ENCODE measurements at regions not wholly inside any gene's neighbourhood (a gene's known extent, or its start where the extent isn't known, plus 50 kb on each side); places are given as distances from the start of the nearest gene placed in this dataset.

DNA sequence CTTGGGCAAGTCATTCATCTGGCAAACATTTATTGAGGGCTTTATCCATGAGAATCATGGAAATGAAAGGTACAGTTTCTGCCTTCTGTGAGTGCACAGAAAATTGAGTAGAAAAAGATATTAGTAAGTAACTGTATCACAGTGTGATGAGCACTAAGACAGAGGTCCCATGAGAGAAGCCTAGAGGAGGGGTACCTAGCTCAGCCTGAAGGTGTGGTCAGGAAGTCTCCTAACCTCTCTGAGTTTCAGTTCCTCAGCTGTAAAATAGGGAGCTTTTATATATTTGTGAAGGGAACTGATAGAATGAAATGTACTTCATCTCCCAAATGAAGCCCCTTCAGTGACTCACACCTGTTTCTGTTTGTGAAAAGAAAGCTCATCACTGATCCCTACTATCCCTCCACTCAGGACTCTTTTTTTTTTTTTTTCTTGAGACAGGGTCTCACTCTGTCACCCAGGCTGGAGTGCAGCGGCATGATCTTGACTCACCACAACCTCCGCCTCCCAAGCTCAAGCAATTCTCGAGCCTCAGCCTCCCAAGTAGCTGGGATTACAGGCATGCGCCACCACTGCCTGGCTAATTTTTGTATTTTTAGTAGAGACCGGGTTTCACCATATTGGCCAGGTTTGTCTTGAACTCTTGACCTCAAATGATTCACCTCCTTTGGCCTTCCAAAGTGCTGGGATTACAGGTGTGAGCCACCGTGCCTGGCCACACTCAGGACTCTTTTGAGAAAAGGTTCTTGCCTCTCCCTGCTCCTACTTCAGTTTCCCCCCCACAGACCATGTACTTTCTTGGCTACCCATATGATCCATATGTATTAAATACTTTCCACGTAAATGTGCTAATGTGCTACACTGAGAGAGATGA, 93.7 kb upstream of the FUT8 start:
- H3K27me3 ChIP-seq (ENCODE audit: insufficient read depth, low read length), result no peaks in the 10 kb centered on the region
- no peaks in the 10 kb centered on the region for H3K4me1 ChIP-seq (ENCODE audit: control insufficient read depth, insufficient read depth, low read length, unreplicated experiment)
- H3K36me3 ChIP-seq (ENCODE audit: insufficient read depth, low read length), result no peaks in the 10 kb centered on the region
- H3K4me3 ChIP-seq (ENCODE audit: low read depth, low read length), result no peak overlapping the region
- no peak overlapping the region for H3K27ac ChIP-seq (ENCODE audit: low read depth, low read length)
- H3K79me2 ChIP-seq (ENCODE audit: control insufficient read depth, insufficient read depth, low read length, unreplicated experiment), result no peaks in the 10 kb centered on the region
- no peak overlapping the region for H2AFZ ChIP-seq (ENCODE audit: low read length, unreplicated experiment)

- H3K27me3 ChIP-seq (ENCODE audit: insufficient read depth, low read length), result no peaks in the 10 kb centered on the region
- no peaks in the 10 kb centered on the region for H3K4me1 ChIP-seq (ENCODE audit: control insufficient read depth, insufficient read depth, low read length, unreplicated experiment)
- H3K79me2 ChIP-seq (ENCODE audit: control insufficient read depth, insufficient read depth, low read length, unreplicated experiment), result no peaks in the 10 kb centered on the region
- no peak overlapping the region for H3K4me3 ChIP-seq (ENCODE audit: low read depth, low read length)
- H3K27ac ChIP-seq (ENCODE audit: low read depth, low read length), result no peak overlapping the region
- H3K36me3 ChIP-seq (ENCODE audit: insufficient read depth, low read length), result no peaks in the 10 kb centered on the region
- no peak overlapping the region for H2AFZ ChIP-seq (ENCODE audit: low read length, unreplicated experiment)
Measured at GRCh38 chr14:65320661-65321308, 91.7 kb upstream of the FUT8 start.

DNA sequence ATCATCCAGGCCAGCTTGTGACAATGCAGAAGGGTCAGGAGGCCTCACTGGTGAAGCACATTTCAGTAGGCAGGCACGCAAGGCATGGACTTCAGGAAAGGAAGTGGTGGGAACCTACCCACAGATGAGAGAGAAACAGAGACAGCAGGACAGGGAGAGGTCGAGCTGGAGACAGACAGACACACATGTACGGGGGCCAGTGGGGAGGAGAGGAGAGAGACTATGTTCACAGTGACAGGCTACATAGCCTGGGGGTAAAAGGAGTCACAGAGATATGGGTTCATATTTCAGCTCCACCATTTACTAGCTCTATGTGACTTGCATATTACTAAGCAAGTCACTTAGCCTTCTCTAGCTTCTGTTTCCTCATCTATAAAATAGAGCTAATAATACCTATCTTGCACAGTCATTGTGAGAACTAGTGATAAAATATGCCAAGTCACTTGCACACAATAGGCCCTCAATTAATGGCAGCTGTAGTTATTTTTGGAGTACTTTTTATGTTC, 91.1 kb upstream of the FUT8 start:
- Histone ChIP-seq H2AFZ (ENCODE audit: low read length, unreplicated experiment) (no peak overlapping the region), H3K79me2 (ENCODE audit: control insufficient read depth, insufficient read depth, low read length, unreplicated experiment) (no peaks in the 10 kb centered on the region), H3K36me3 (ENCODE audit: insufficient read depth, low read length) (no peaks in the 10 kb centered on the region), H3K4me3 (ENCODE audit: low read depth, low read length) (no peak overlapping the region), H3K27me3 (ENCODE audit: insufficient read depth, low read length) (no peaks in the 10 kb centered on the region), H3K4me1 (ENCODE audit: control insufficient read depth, insufficient read depth, low read length, unreplicated experiment) (no peaks in the 10 kb centered on the region), H3K27ac (ENCODE audit: low read depth, low read length) (no peak overlapping the region)

DNA sequence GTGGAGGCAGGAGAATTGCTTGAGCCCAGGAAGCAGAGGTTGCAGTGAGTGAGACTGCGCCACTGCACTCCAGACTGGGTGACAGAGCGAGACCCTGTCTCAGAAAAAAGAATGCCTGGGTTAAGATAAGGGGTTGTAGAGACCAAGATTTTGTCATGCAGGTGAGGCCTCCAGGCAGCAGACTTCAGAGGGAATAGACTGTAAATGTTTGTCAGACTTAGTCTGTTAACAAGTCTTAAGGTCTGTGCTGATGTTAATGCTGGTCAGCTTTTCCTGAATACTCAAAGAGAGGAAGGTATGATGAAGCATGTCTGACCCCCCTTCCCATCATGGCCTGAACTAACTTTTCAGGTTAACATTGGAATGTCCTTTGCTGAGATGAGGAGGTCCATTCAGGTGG, 83.0 kb upstream of the FUT8 start:
- H3K27ac ChIP-seq (ENCODE audit: low read depth, low read length), result no peak overlapping the region

DNA sequence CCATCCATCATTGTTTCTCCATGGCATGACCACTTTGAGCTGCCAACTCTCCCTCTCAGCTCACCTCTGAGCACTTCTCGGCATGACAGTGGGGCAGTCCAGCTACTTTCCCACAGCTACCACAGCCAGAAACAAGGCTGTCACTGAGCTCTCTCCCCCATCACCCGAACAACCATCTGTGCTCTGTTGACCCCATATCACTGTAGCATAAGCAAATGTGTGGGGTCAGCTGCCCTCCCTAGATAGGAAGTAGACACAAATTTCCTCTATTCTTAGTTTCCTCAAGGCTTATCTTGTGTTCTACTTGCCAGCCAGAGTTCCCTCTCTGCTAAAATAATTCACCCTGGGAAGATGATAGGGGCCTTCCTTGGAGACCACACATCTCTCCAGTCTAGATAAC, 82.6 kb upstream of the FUT8 start:
- H3K4me1 ChIP-seq (ENCODE audit: control insufficient read depth, insufficient read depth, low read length, unreplicated experiment), result peaks cover 22% of the 10 kb centered on the region
- no peaks in the 10 kb centered on the region for H3K27me3 ChIP-seq (ENCODE audit: insufficient read depth, low read length)
- no peaks in the 10 kb centered on the region for H3K36me3 ChIP-seq (ENCODE audit: insufficient read depth, low read length)
- H3K4me3 ChIP-seq (ENCODE audit: low read depth, low read length), result no peak overlapping the region
- no peak overlapping the region for H2AFZ ChIP-seq (ENCODE audit: low read length, unreplicated experiment)
- H3K27ac ChIP-seq (ENCODE audit: low read depth, low read length), result no peak overlapping the region
- H3K79me2 ChIP-seq (ENCODE audit: control insufficient read depth, insufficient read depth, low read length, unreplicated experiment), result no peaks in the 10 kb centered on the region

More for the DNA sequence above, 83.0 kb upstream of the FUT8 start:
- H3K36me3 ChIP-seq (ENCODE audit: insufficient read depth, low read length), result no peaks in the 10 kb centered on the region
- H3K27me3 ChIP-seq (ENCODE audit: insufficient read depth, low read length), result no peaks in the 10 kb centered on the region
- H3K79me2 ChIP-seq (ENCODE audit: control insufficient read depth, insufficient read depth, low read length, unreplicated experiment), result no peaks in the 10 kb centered on the region
- peaks cover 17% of the 10 kb centered on the region for H3K4me1 ChIP-seq (ENCODE audit: control insufficient read depth, insufficient read depth, low read length, unreplicated experiment)
- H2AFZ ChIP-seq (ENCODE audit: low read length, unreplicated experiment), result no peak overlapping the region
- no peak overlapping the region for H3K4me3 ChIP-seq (ENCODE audit: low read depth, low read length)

DNA sequence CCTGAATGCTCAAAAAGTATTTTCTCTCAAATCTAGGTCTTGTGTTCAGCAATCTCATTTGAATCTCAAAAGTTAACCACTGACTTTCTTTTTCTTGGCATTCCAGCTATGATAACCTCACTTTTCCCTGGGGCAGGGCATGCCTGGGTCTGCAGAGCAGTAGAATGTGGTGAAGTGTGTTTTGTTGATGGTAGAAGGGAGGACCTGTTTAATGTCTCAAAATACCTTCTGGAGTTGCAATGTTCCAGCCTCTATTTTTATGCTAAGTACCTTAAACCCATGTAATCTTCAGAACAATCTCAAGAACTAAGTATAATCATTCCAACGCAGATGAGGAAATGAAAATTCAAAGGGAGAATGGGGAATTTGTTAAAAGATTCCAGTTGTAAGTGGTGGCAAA, 82.1 kb upstream of the FUT8 start:
- Histone ChIP-seq H3K27ac (ENCODE audit: low read depth, low read length) (no peak overlapping the region), H3K4me3 (ENCODE audit: low read depth, low read length) (no peak overlapping the region), H3K36me3 (ENCODE audit: insufficient read depth, low read length) (no peaks in the 10 kb centered on the region), H3K4me1 (ENCODE audit: control insufficient read depth, insufficient read depth, low read length, unreplicated experiment) (peaks cover 27% of the 10 kb centered on the region), H3K79me2 (ENCODE audit: control insufficient read depth, insufficient read depth, low read length, unreplicated experiment) (no peaks in the 10 kb centered on the region), H3K27me3 (ENCODE audit: insufficient read depth, low read length) (no peaks in the 10 kb centered on the region), H2AFZ (ENCODE audit: low read length, unreplicated experiment) (no peak overlapping the region)

GRCh38 chr14:65331652-65332051, 80.9 kb upstream of the FUT8 start:
- Histone ChIP-seq H3K36me3 (ENCODE audit: insufficient read depth, low read length) (no peaks in the 10 kb centered on the region), H3K4me1 (ENCODE audit: control insufficient read depth, insufficient read depth, low read length, unreplicated experiment) (peaks cover 35% of the 10 kb centered on the region), H3K79me2 (ENCODE audit: control insufficient read depth, insufficient read depth, low read length, unreplicated experiment) (no peaks in the 10 kb centered on the region), H3K27me3 (ENCODE audit: insufficient read depth, low read length) (no peaks in the 10 kb centered on the region), H3K27ac (ENCODE audit: low read depth, low read length) (no peak overlapping the region), H3K4me3 (ENCODE audit: low read depth, low read length) (no peak overlapping the region), H2AFZ (ENCODE audit: low read length, unreplicated experiment) (no peak overlapping the region)

- H3K27ac ChIP-seq (ENCODE audit: low read depth, low read length), result no peak overlapping the region
- no peak overlapping the region for H3K4me3 ChIP-seq (ENCODE audit: low read depth, low read length)
- H3K27me3 ChIP-seq (ENCODE audit: insufficient read depth, low read length), result no peaks in the 10 kb centered on the region
- H2AFZ ChIP-seq (ENCODE audit: low read length, unreplicated experiment), result peak overlapping the region; percentile 69
- no peaks in the 10 kb centered on the region for H3K36me3 ChIP-seq (ENCODE audit: insufficient read depth, low read length)
- no peaks in the 10 kb centered on the region for H3K79me2 ChIP-seq (ENCODE audit: control insufficient read depth, insufficient read depth, low read length, unreplicated experiment)
- peaks cover 35% of the 10 kb centered on the region for H3K4me1 ChIP-seq (ENCODE audit: control insufficient read depth, insufficient read depth, low read length, unreplicated experiment)
Measured at GRCh38 chr14:65332141-65332871, 80.2 kb upstream of the FUT8 start.

DNA sequence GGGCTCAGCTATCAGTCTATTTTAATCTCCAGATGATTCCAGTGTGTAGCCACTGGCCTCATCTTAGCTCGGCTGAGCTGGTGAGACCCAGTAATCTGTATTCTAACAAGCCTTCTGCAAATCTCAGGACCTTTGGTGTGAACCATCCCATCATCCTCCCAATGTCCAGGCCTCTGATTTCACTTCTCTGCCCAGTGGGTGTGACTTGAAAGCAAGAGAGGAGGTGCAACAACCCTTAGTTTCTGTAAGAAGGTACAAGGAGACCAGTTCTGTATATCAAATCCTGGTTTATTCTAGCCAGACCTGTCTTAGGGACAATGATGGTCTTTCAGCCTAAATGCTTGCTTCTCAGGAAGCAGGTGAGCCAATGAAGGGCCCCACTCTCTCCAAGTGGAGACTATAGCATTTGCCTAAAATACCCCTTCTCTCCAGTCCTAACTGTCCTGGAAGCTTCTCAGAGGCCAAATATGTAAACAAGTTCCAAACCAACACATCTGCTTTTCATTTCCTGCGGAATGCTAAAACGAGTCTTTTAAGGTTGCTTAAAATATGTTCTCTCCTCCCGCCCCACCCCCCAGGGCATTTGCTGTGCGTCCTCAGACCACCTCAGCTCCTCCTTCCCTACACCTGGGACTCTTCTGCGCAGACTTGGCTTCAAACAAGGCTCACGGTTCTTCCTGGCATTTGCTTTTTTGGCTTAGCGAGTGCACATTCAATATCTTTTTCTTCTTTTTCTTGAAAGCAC, 78.4 kb upstream of the FUT8 start:
- Histone ChIP-seq H3K4me3 (ENCODE audit: low read depth, low read length) (peak overlapping the region; percentile 26; the same call in 1 of the 2 replicates), H3K79me2 (ENCODE audit: control insufficient read depth, insufficient read depth, low read length, unreplicated experiment) (no peaks in the 10 kb centered on the region), H2AFZ (ENCODE audit: low read length, unreplicated experiment) (peak overlapping the region; percentile 87), H3K4me1 (ENCODE audit: control insufficient read depth, insufficient read depth, low read length, unreplicated experiment) (peaks cover 35% of the 10 kb centered on the region), H3K27me3 (ENCODE audit: insufficient read depth, low read length) (no peaks in the 10 kb centered on the region), H3K27ac (ENCODE audit: low read depth, low read length) (no peak overlapping the region), H3K36me3 (ENCODE audit: insufficient read depth, low read length) (no peaks in the 10 kb centered on the region)

DNA sequence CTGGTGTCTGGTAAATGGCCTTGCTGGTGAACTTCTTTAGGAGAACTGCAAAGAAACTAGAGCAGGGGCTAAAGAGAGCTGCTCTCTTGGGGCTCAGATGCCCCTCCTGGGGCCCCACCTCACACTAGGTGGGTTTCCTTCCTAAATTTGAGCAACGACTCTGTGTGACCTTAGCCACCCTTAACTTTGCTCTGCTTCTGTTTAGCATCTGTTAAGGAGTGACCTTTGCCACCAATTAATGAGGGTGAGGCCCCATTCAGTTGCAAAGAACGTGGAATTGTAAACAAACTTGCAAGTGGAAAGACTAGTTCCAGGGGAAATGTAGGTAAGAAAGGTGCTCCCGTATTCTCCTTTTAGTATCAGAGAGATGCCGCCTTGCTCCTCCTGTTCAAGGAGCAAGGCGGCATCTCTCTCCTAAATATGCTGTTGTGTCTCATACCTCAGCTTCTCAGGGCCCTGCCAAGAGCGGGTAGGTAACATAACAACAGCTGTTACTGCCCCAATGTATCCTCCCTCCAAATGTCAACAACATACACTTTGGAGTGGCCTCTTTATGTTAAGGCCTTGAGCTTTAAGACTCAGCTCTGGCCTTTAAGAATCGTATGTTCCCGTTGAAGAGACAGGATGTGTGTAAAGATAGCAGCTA, 77.6 kb upstream of the FUT8 start:
- Histone ChIP-seq H3K4me3 (ENCODE audit: low read depth, low read length) (peak overlapping the region; percentile 26; the same call in 1 of the 2 replicates), H3K36me3 (ENCODE audit: insufficient read depth, low read length) (no peaks in the 10 kb centered on the region), H3K27me3 (ENCODE audit: insufficient read depth, low read length) (no peaks in the 10 kb centered on the region), H3K4me1 (ENCODE audit: control insufficient read depth, insufficient read depth, low read length, unreplicated experiment) (peaks cover 35% of the 10 kb centered on the region), H3K79me2 (ENCODE audit: control insufficient read depth, insufficient read depth, low read length, unreplicated experiment) (no peaks in the 10 kb centered on the region), H2AFZ (ENCODE audit: low read length, unreplicated experiment) (peak overlapping the region; percentile 87), H3K27ac (ENCODE audit: low read depth, low read length) (no peak overlapping the region)

All from ACC112 (cell line).